ENCODE measurements at regions not wholly inside any gene's neighbourhood (a gene's known extent, or its start where the extent isn't known, plus 50 kb on each side); places are given as distances from the start of the nearest gene placed in this dataset.

- H2BK5ac ChIP-seq (ENCODE audit: low read depth, low read length), result peak overlapping the region; percentile 97
- peak overlapping the region in 2 of 4 experiments; percentile 18 to 25; a peak in 4 of 7 replicates for H3K9ac ChIP-seq (replicated peaks in 1 of 4; ENCODE audit: extremely low read depth in 1 of 4, low read depth in 3 of 4, low read length in 3 of 4)
- no peaks in the 10 kb centered on the region for H4K20me1 ChIP-seq (replicated peaks in 1 of 2; ENCODE audit: control insufficient read depth in 1 of 2, insufficient read depth in 2 of 2, low read length in 2 of 2)
- peaks cover 3% of the 10 kb centered on the region; the same call in 1 of the 2 replicates for H3K23me2 ChIP-seq (ENCODE audit: low read depth, low read length)
- peaks cover 2 to 5% of the 10 kb centered on the region in 2 experiments; a peak in 1 of 4 replicates for H3K9me3 ChIP-seq (ENCODE audit: insufficient read depth in 2 of 2, low read depth in 1 of 2, low read length in 1 of 2)
- peak overlapping the region; percentile 83; the same call in 1 of the 2 replicates for H3K27ac ChIP-seq (ENCODE audit: low read depth, low read length)
- H3K27me3 ChIP-seq (replicated peaks in 1 of 4; ENCODE audit: control insufficient read depth in 3 of 4, extremely low read depth in 1 of 4, insufficient read depth in 3 of 4, low read length in 3 of 4), result no peaks in the 10 kb centered on the region
- peak overlapping the region; percentile 96 for H2BK20ac ChIP-seq (ENCODE audit: low read length)
- H4K5ac ChIP-seq (ENCODE audit: insufficient read length, low read depth, low read length), result peak overlapping the region; percentile 92
- H2BK15ac ChIP-seq (ENCODE audit: low read length), result peak overlapping the region; percentile 96; the same call in 1 of the 2 replicates
- H3K56ac ChIP-seq (replicated peaks; ENCODE audit: insufficient read length, low read depth, low read length), result peak overlapping the region; percentile 1
- WGBS, 2 experiments (ENCODE audit: extremely low coverage in 1 of 2, insufficient coverage in 1 of 2, insufficient read length in 1 of 2, insufficient replicate concordance in 2 of 2, low coverage in 1 of 2, low lambda C conversion rate in 2 of 2, missing lambda C conversion rate in 1 of 2), result 60% methylated on average over 1 of the region's 1 CpG; no CpG with 5 or more reads in 1 of the 2 experiments
- FAIRE-seq (peak; percentile 62), DNase-seq (ENCODE audit: low read depth in 1 of 2, low spot score in 2 of 2) (no peak)
- peaks cover 10 to 52% (median 40%) of the 10 kb centered on the region in 4 experiments for H3K4me1 ChIP-seq (replicated peaks in 1 of 4; ENCODE audit: control insufficient read depth in 3 of 4, insufficient read depth in 4 of 4, low read length in 3 of 4)
- peak overlapping the region; percentile 100 for H2BK12ac ChIP-seq (ENCODE audit: low read depth, low read length)
- H3K14ac ChIP-seq (ENCODE audit: insufficient read length), result no peak overlapping the region
- POLR2A ChIA-PET (ENCODE audit: partially characterized antibody), result interaction anchor here (0.6 to 16.3 kb wide), 17 partner anchors 7 to 121 kb away, joined by 3 to 607 read pairs (median 5); partner anchors contain the start of genes ABHD2, HAPLN3 and MFGE8
- H3K4me2 ChIP-seq (ENCODE audit: insufficient read depth in 1 of 2, low read depth in 2 of 2, low read length in 2 of 2), result peak overlapping the region; percentile 54 to 69
- H3K4ac ChIP-seq (replicated peaks; ENCODE audit: insufficient read length, low read depth, low read length), result peak overlapping the region; percentile 23
- H3K79me2 ChIP-seq (ENCODE audit: control insufficient read depth in 1 of 2, insufficient read depth in 2 of 2, low read length in 2 of 2), result peaks cover 0 to 8% of the 10 kb centered on the region in 2 experiments; a peak in 1 of 4 replicates
- no peak overlapping the region for H4K8ac ChIP-seq (ENCODE audit: extremely low read depth, insufficient read depth, low read length)
- H3K79me1 ChIP-seq (ENCODE audit: low read depth, low read length), result no peaks in the 10 kb centered on the region
- peak overlapping the region in 1 of 4 experiments; percentile 39; a peak in 2 of 8 replicates for H3K4me3 ChIP-seq (ENCODE audit: extremely low read depth in 1 of 4, insufficient read depth in 2 of 4, low read depth in 3 of 4, low read length in 4 of 4)
- H2AK5ac ChIP-seq (ENCODE audit: low read depth, low read length), result peak overlapping the region; percentile 99
- H2BK120ac ChIP-seq (replicated peaks; ENCODE audit: low read depth, low read length), result peak overlapping the region; percentile 38
- H3K36me3 ChIP-seq (ENCODE audit: control insufficient read depth in 2 of 4, insufficient read depth in 4 of 4, low read length in 3 of 4), result no peaks in the 10 kb centered on the region
- no peak overlapping the region for H3K23ac ChIP-seq (ENCODE audit: insufficient read length)
- peak overlapping the region; percentile 63 for H4K91ac ChIP-seq (replicated peaks; ENCODE audit: insufficient read length, low read length)
- peak overlapping the region; percentile 95 for H3K18ac ChIP-seq (ENCODE audit: extremely low read depth, low read length)
- CTCF ChIA-PET (ENCODE audit: partially characterized antibody), result interaction anchor here (0.6 to 4.8 kb wide), 18 partner anchors 9 to 177 kb away, joined by 3 to 39 read pairs (median 4); partner anchors contain the start of gene HAPLN3
- no peak overlapping the region for H2AFZ ChIP-seq (ENCODE audit: low read length)
- TF ChIP-seq CREB1 (IDR thresholded peaks at IDR 0.05) (no peak), TCF12 (IDR thresholded peaks at IDR 0.05; ENCODE audit: low read depth, low read length) (no peak), CEBPB (IDR thresholded peaks at IDR 0.05; ENCODE audit: low read depth, low read length) (no peak), MAX (IDR thresholded peaks at IDR 0.05) (no peak), E2F6 (IDR thresholded peaks at IDR 0.05) (no peak), BCL11A (IDR thresholded peaks at IDR 0.05; ENCODE audit: low read depth in 2 of 2, low read length in 2 of 2) (no peak), POU5F1 (IDR thresholded peaks at IDR 0.05; ENCODE audit: low read depth, low read length) (no peak), EP300 (IDR thresholded peaks at IDR 0.05; ENCODE audit: borderline replicate concordance in 1 of 2, low read depth in 2 of 2, low read length in 2 of 2) (no peak), NRF1 (IDR thresholded peaks at IDR 0.05; ENCODE audit: low read depth, low read length) (no peak), EGR1 (IDR thresholded peaks at IDR 0.05; ENCODE audit: borderline replicate concordance, low read depth, low read length) (no peak), SP1 (IDR thresholded peaks at IDR 0.05; ENCODE audit: low read depth, low read length) (no peak), YY1 (IDR thresholded peaks at IDR 0.05; ENCODE audit: low read depth, low read length) (no peak), RAD21 (IDR thresholded peaks at IDR 0.05 in 1 of 2, conservative IDR thresholded peaks at IDR 0.05 in 1 of 2; ENCODE audit: low read depth in 2 of 2, low read length in 2 of 2) (no peak)
Measured at GRCh38 chr15:88994286-88994685, 81.1 kb upstream of the MFGE8 start.

Data from H1 (cell line).